HPDE6-E6E7 (cell line): ENCODE measurements at regions not wholly inside any gene's neighbourhood (a gene's known extent, or its start where the extent isn't known, plus 50 kb on each side); places are given as distances from the start of the nearest gene placed in this dataset.

Experiments used
- DNase-seq: peaks from one replicate; pipeline ENCODE4 v3.0.0; 2011; ENCODE audit warnings: missing footprints; ENCODE audit errors: extremely low spot score

GRCh38 chr3:153652076-153652475, 469.1 kb upstream of the ARHGEF26 start:
- no peak for DNase-seq

GRCh38 chr3:153657046-153657445, 464.1 kb upstream of the ARHGEF26 start:
- DNase-seq, result no peak

- DNase-seq, result no peak
These were observed 463.7 kb upstream of the ARHGEF26 start for GRCh38 chr3:153657461-153657860.

DNA sequence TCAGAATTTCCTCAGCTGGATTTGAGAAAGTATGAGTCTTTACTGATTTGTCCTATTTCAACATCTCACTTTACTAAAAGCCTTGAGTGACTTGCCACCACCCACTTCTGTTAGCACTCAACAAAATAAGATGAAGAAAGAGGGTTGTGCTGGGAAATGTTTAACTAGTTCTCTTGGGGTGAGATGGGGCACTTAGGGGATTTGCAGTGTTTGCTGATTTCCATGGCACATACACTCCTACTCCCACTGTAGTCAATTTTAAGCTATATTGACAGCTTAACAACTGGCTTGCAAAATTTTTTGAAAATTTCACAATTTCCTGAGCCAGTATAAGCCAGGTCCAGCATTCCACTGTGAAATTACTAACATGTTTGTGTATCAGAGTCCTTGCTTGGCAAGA, 463.1 kb upstream of the ARHGEF26 start:
- no peak for DNase-seq

- no peak for DNase-seq
These were observed 454.0 kb upstream of the ARHGEF26 start for GRCh38 chr3:153666991-153667740.

GRCh38 chr3:153669527-153669926, 451.7 kb upstream of the ARHGEF26 start:
- no peak for DNase-seq

DNA sequence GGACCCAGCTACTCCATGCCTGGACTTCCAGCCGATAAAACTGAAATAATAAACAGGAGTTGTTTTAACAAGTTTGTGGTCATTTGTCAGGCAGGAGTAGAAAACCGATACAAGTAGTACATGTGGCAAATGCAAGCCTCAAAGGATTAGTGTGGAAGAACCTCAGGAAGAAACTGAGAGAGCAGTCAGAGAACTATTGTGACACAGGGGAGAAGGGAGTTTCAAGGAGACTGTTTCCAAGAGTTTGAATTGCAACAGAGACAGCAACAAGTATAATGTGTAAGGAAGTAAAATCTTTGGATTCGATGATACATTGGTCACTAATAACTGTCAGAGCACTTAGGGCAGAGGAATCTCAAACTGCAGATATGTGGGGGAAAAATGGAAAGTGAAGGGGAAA, 450.6 kb upstream of the ARHGEF26 start:
- no peak for DNase-seq

DNA sequence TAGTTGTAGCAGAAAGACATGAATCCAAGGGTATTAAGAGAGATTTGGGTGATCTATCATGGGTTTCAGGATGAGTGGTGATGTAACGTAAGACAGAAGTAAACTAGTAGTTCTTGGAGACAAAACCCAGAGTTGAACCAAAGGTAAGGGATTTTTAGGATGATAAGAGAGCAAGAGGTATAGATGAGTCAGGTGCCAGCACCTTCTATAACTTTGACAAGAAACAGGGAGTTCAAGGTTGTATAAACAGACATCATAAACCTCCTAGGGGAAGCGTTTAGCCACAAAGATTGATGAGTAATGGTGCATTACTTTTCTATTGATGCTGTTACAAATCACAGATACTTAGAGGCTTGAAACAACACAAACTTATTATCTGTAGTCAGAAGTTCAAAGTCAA, 447.3 kb upstream of the ARHGEF26 start:
- DNase-seq, result no peak

DNA sequence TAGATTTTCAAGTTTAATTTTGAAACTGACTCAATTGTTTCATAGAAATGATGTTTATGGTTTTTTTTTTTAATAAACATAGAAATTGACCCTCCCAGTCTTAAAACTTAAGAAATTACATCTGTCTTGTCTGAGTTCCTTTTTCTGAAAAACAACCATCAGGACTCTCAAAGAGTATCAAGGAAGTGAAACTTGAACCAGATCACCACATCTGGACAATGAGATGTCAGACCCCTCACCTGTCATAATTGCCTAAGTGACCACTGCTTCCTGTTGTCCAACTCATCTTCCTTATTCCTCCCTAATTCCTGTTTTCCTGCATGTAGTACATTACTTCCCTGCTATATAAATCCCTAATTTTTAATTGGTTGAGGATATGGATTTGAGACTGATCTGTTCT, 441.5 kb upstream of the ARHGEF26 start:
- no peak for DNase-seq

- no peak for DNase-seq
These were observed 440.7 kb upstream of the ARHGEF26 start for GRCh38 chr3:153680526-153680925.

DNA sequence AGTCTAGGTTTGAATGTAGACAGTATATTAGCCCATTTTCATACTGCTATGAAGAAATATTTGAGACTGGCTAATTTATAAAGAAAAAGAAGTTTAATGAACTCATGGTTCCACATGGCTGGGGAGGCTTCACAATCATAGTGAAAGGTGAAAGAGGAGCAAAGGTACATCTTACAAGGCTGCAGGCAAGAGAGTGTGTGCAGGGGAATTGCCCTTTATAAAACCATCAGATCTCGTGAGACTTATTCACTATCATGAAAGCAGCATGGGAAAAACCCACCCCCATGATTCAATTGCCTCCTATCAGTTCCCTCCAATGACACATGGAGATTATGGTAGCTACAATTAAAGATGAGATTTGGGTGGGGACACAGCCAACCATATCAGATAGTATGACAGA, 440.1 kb upstream of the ARHGEF26 start:
- no peak for DNase-seq

GRCh38 chr3:153688301-153689120, 432.7 kb upstream of the ARHGEF26 start:
- no peak for DNase-seq

- no peak for DNase-seq
These were observed 428.0 kb upstream of the ARHGEF26 start for GRCh38 chr3:153693207-153693606.

- no peak for DNase-seq
These were observed 419.1 kb upstream of the ARHGEF26 start for GRCh38 chr3:153702106-153702505.

GRCh38 chr3:153704115-153704514, 417.1 kb upstream of the ARHGEF26 start:
- DNase-seq, result no peak

GRCh38 chr3:153706706-153707105, 414.5 kb upstream of the ARHGEF26 start:
- DNase-seq, result no peak

DNA sequence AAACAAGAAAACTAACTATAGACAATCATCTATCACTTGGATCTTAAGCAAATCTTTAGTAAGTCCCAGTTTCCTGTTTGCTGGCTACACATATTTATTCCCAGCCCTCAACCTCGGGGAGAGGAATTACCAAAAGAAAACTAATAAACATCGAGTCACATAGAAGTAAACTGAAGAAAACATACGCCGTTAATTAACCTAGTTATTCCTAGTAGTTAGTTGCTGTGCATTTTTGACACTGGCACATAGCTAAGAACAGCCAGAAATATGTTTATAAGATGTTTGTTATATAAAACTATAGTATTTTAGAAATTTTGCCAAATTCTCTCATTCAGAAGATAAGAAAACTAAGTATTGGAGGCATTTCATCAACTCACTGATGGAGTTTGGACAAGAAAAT, 407.2 kb upstream of the ARHGEF26 start:
- no peak for DNase-seq

DNA sequence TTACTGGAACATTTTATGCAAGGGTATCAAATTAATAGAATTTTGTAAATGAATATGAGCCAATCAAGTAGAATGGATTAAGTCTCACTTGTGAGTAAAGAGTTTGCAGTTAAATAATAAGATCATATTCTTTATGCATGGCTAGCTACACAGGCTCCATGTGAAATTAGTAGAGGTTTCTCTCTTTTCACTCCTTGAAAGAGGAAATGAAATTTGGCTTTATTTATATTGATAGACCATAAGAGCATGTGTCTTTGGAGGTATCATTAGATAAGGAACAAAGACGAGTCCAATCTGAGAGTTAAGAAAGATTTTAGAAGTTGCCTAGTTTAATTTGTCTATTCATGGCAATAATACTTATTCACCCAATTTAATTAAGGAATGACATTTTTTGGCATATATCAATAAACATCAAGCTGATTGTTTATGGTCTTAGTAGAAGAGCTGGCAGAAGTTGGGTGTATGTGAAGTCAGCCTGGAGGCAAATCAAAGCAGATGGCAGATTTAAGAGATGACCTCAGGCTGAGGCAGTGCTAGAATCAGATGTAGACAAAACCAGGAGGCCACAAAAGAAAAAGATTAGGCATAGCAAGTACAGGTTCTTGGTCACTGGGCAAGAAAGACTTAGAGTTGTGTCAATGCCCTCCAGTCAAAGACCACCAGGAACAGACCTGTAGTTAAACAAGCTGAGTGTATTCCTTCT, 406.5 kb upstream of the ARHGEF26 start:
- no peak for DNase-seq

- no peak for DNase-seq
These were observed 399.0 kb upstream of the ARHGEF26 start for GRCh38 chr3:153722157-153722556.

- DNase-seq, result no peak
These were observed 390.1 kb upstream of the ARHGEF26 start for GRCh38 chr3:153731071-153731470.

DNA sequence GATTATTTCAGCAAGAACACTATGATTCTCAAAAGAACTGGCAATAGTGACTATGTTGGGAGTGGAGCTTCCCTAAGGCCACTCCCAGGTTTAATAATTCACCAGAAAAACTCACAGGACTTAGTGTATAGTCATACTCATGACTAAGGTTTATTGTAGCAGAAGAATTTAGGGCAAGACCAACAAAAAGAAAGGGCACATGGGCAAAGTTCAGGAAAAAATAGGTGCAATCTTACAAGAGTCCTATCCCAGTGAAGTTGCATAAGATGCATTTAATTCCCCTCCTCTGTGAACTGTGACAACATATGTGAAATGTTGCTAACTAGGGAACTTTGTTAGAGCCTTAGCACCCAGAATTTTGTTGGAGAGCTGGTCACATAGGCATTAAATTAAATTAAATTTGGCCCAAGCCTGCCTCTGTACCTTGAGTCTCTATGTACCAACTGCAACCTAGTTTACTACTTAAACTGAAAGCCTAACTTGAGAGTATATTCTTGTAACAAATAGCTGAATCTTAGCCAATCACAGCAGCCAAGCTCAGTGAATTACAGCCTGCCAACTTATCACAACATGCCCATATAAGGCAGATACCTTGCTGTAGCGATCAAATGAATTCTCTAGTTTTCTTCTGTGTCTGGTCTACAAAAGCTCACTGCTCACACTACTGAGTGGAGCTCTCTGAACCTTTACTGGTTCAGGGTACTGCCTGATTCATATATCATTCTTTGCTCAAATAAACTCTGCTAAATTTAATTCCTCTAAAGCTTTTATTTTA, 386.2 kb upstream of the ARHGEF26 start:
- peak; percentile 49 for DNase-seq

- no peak for DNase-seq
These were observed 381.1 kb upstream of the ARHGEF26 start for GRCh38 chr3:153740109-153740508.
